Sigmoid colon (tissue), 3 donors: ENCODE measurements at regions not wholly inside any gene's neighbourhood (a gene's known extent, or its start where the extent isn't known, plus 50 kb on each side); places are given as distances from the start of the nearest gene placed in this dataset.
"Not testable (repeated sequence)": the region's sequence is repeated elsewhere in the genome, so short reads cannot be mapped to it uniquely, and the experiment has no call there.

Experiments used
- POLR2A ChIP-seq, 2 donors: fragments of 450-650 bp; IDR thresholded peaks; one replicate each; pipeline ENCODE4 v1.6.1; 2016; ENCODE audit warnings: antibody characterized with exemption in 2 of 2, mild to moderate bottlenecking in 2 of 2, moderate library complexity in 2 of 2
- TF ChIP-seq, protein P1 (sequence below), 4 experiments: fragments of 450-650 bp in 3 of 4; fragments of 200-600 bp in 1 of 4; IDR thresholded peaks; one replicate each; pipeline ENCODE4 v1.5.1; 2016 to 2019; ENCODE audit warnings: antibody characterized with exemption in 4 of 4, mild to moderate bottlenecking in 3 of 4, moderate library complexity in 2 of 4

DNA sequence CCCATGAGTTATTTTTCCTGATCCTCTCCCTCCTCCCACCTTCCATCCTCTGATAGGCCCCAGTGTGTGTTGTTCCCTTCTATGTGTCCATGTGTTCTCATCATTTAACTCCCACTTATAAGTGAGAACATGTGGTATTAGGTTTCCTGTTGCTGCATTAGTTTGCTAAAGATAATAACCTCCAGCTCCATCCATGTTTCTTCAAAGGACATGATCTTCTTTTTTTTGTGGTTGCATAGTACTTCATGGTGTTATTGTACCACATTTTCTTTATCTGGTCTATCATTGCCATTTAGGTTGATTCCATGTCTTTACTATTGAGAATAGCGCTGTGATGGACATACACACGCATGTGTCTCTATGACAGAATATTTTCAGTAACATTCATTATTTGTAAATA is 128.8 kb downstream of the ENC1 start:
- TF ChIP-seq POLR2A (IDR thresholded peaks at IDR 0.05) = not testable (repeated sequence)
- TF ChIP-seq, protein P1, sequence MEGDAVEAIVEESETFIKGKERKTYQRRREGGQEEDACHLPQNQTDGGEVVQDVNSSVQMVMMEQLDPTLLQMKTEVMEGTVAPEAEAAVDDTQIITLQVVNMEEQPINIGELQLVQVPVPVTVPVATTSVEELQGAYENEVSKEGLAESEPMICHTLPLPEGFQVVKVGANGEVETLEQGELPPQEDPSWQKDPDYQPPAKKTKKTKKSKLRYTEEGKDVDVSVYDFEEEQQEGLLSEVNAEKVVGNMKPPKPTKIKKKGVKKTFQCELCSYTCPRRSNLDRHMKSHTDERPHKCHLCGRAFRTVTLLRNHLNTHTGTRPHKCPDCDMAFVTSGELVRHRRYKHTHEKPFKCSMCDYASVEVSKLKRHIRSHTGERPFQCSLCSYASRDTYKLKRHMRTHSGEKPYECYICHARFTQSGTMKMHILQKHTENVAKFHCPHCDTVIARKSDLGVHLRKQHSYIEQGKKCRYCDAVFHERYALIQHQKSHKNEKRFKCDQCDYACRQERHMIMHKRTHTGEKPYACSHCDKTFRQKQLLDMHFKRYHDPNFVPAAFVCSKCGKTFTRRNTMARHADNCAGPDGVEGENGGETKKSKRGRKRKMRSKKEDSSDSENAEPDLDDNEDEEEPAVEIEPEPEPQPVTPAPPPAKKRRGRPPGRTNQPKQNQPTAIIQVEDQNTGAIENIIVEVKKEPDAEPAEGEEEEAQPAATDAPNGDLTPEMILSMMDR (IDR thresholded peaks at IDR 0.05) = not testable (repeated sequence)
